Left lung (tissue), 4 donors: ENCODE measurements at regions not wholly inside any gene's neighbourhood (a gene's known extent, or its start where the extent isn't known, plus 50 kb on each side); places are given as distances from the start of the nearest gene placed in this dataset.
A peak's percentile ranks its signal among the peaks of the same experiment; 100 is the strongest.

Experiments
- ATAC-seq: fragments of 200-7000 bp; cut with Tn5 transposase; one replicate; pipeline ENCODE4 v1.9.1; 2020; ENCODE audit warnings: moderate library complexity
- DNase-seq, 4 donors: peaks; one replicate each; pipeline ENCODE4 v3.0.0-alpha.2; 2013 to 2020
- H3K27ac ChIP-seq, 2 donors: fragments of 200-600 bp; sonication (generic) in 1 of 2; one replicate each; pipeline versions ENCODE4 v1.5.0 to v1.8.0; 2020 to 2021
- H3K27me3 ChIP-seq, 2 donors: fragments of 200-600 bp; sonication (generic) in 1 of 2; one replicate each; pipeline versions ENCODE4 v1.5.0 to v1.8.0; 2020 to 2021
- H3K36me3 ChIP-seq, 2 donors: fragments of 200-600 bp; sonication (generic) in 1 of 2; one replicate each; pipeline versions ENCODE4 v1.5.0 to v1.8.0; 2020 to 2021
- H3K4me1 ChIP-seq, 2 donors: fragments of 200-600 bp; one replicate each; pipeline ENCODE4 v1.8.0; 2021
- H3K4me3 ChIP-seq, 2 donors: fragments of 200-600 bp; sonication (generic) in 1 of 2; one replicate each; pipeline versions ENCODE4 v1.5.0 to v1.8.0; 2020 to 2021; ENCODE audit warnings: mild to moderate bottlenecking in 1 of 2
- H3K9me3 ChIP-seq, 2 donors: fragments of 200-600 bp; sonication (generic) in 1 of 2; one replicate each; pipeline versions ENCODE4 v1.5.0 to v1.8.0; 2020 to 2021
- CTCF ChIP-seq, 2 donors: fragments of 200-600 bp; sonication (generic) in 1 of 2; IDR thresholded peaks; one replicate each; pipeline versions ENCODE4 v1.5.0 to v1.8.0; 2021; ENCODE audit warnings: antibody characterized with exemption in 2 of 2
- intact Hi-C, 2 donors: fragments of 100-400 bp; cut with DNase I; formaldehyde crosslinking; loops; one replicate each; pipeline versions ENCODE4 v1.11.2 to v1.14.2; 2022
- donor health status: DM: no; HTN: yes; CAD: no.
- donor health status: DM: no; HTN: no; CAD: no.

GRCh38 chr3:182683453-182683852, 109.9 kb upstream of the ATP11B start:
- Histone ChIP-seq H3K27ac (no peak overlapping the region), H3K4me1 (peaks cover 0 to 18% of the 10 kb centered on the region in 2 donors), H3K36me3 (no peaks in the 10 kb centered on the region), H3K4me3 (no peak overlapping the region), H3K9me3 (no peaks in the 10 kb centered on the region), H3K27me3 (peaks cover 25 to 67% of the 10 kb centered on the region in 2 donors)
- TF ChIP-seq CTCF (IDR thresholded peaks at IDR 0.05), result peak; percentile 77 to 82
- DNase-seq, result peak in 2 of 4 donors; percentile 62 to 75
- ATAC-seq, result peak; percentile 95
- intact Hi-C loops, result loop anchor here in 1 of 2 donors (5.0 kb wide), 1 partner anchor 971 kb away; the partner anchor contains the start of gene SOX2

GRCh38 chr3:182683858-182684257, 109.4 kb upstream of the ATP11B start:
- no peak for DNase-seq
- H3K4me1 ChIP-seq, result peaks cover 0 to 18% of the 10 kb centered on the region in 2 donors
- TF ChIP-seq CTCF (IDR thresholded peaks at IDR 0.05), result no peak
- peaks cover 25 to 68% of the 10 kb centered on the region in 2 donors for H3K27me3 ChIP-seq
- no peak for ATAC-seq
- no peaks in the 10 kb centered on the region for H3K36me3 ChIP-seq
- no peaks in the 10 kb centered on the region for H3K9me3 ChIP-seq
- intact Hi-C loops, result loop anchor here in 1 of 2 donors (5.0 kb wide), 1 partner anchor 972 kb away; the partner anchor contains the start of gene SOX2
- H3K4me3 ChIP-seq, result no peak overlapping the region
- H3K27ac ChIP-seq, result no peak overlapping the region

- Histone ChIP-seq H3K9me3 (no peaks in the 10 kb centered on the region), H3K27me3 (peaks cover 25 to 68% of the 10 kb centered on the region in 2 donors), H3K4me3 (no peak overlapping the region), H3K36me3 (no peaks in the 10 kb centered on the region), H3K27ac (no peak overlapping the region), H3K4me1 (peaks cover 0 to 18% of the 10 kb centered on the region in 2 donors)
- ATAC-seq (no peak), DNase-seq (no peak)
- intact Hi-C loops, result no loop called here
- peak in 1 of 2 donors; percentile 8 for TF ChIP-seq CTCF (IDR thresholded peaks at IDR 0.05)
These were observed 107.0 kb upstream of the ATP11B start for GRCh38 chr3:182686033-182686886.

GRCh38 chr3:182690172-182690571, 103.1 kb upstream of the ATP11B start:
- Histone ChIP-seq H3K36me3 (no peaks in the 10 kb centered on the region), H3K4me3 (no peak overlapping the region), H3K9me3 (no peaks in the 10 kb centered on the region), H3K27ac (no peak overlapping the region), H3K4me1 (no peaks in the 10 kb centered on the region), H3K27me3 (peaks cover 21 to 29% of the 10 kb centered on the region in 2 donors)
- TF ChIP-seq CTCF (IDR thresholded peaks at IDR 0.05), result no peak
- DNase-seq (no peak), ATAC-seq (no peak)
- intact Hi-C loops, result no loop called here

DNA sequence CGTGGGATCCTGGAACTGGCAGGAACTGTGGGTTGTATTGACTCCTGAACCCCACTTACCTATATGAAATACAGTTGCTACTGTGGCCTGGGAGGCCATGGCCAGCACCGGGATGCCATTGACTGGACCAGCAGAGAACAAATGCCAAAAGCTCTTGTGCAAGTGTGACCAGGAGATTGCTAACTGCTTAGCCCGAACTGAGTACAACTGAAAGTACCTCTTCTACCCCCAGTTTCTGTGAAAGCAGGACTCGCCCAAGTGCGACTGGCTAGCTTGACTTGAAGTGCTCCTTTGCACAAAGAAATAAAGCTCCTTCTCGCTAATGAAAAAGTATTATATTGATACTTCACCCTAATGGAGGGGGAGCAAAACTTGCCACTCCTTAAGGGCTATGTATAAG, 101.3 kb upstream of the ATP11B start:
- Histone ChIP-seq H3K9me3 (no peaks in the 10 kb centered on the region), H3K4me1 (no peaks in the 10 kb centered on the region), H3K27ac (peak overlapping the region in 1 of 2 donors; percentile 51), H3K27me3 (peaks cover 9 to 14% of the 10 kb centered on the region in 2 donors), H3K36me3 (no peaks in the 10 kb centered on the region), H3K4me3 (no peak overlapping the region)
- DNase-seq (no peak), ATAC-seq (no peak)
- no peak for TF ChIP-seq CTCF (IDR thresholded peaks at IDR 0.05)
- intact Hi-C loops, result no loop called here
